WERI-Rb-1 (cell line): ENCODE measurements at regions not wholly inside any gene's neighbourhood (a gene's known extent, or its start where the extent isn't known, plus 50 kb on each side); places are given as distances from the start of the nearest gene placed in this dataset.

Source experiments
- DNase-seq: peaks from one replicate; pipeline ENCODE4 v3.0.0-alpha.2; 2020
- H3K27ac ChIP-seq: fragments of 250-450 bp; sonication (Bioruptor Pico); 2 replicates; pipeline ENCODE4 v1.5.1; 2020; ENCODE audit warnings: mild to moderate bottlenecking, moderate library complexity
- H3K27me3 ChIP-seq: fragments of 250-450 bp; sonication (Bioruptor Pico); 2 replicates; pipeline ENCODE4 v1.5.1; 2021; ENCODE audit warnings: mild to moderate bottlenecking, low read depth, moderate library complexity; ENCODE audit not compliant: insufficient read depth, severe bottlenecking
- H3K36me3 ChIP-seq: fragments of 250-450 bp; sonication (Bioruptor Pico); 2 replicates; pipeline ENCODE4 v1.5.1; 2020; ENCODE audit warnings: mild to moderate bottlenecking, moderate library complexity
- H3K4me3 ChIP-seq: 2 replicates; pipeline ENCODE4 v1.5.1; 2011; ENCODE audit warnings: low read depth, mild to moderate bottlenecking, control low read depth, low read length
- H3K9me3 ChIP-seq: fragments of 250-450 bp; sonication (Bioruptor Pico); 2 replicates; pipeline ENCODE4 v1.5.1; 2021; ENCODE audit warnings: mild to moderate bottlenecking, moderate library complexity; ENCODE audit not compliant: severe bottlenecking
- CTCF ChIP-seq: IDR thresholded peaks from 2 replicates; pipeline ENCODE4 v1.5.1; 2011; ENCODE audit warnings: low read depth, mild to moderate bottlenecking, control low read depth, inconsistent platforms, low read length

GRCh38 chr16:86800894-86801293, 222.5 kb downstream of the FOXL1 start:
- no peak overlapping the region for H3K4me3 ChIP-seq
- H3K36me3 ChIP-seq: no peaks in the 10 kb centered on the region
- H3K27me3 ChIP-seq: no peaks in the 10 kb centered on the region
- TF ChIP-seq CTCF: no peak
- H3K9me3 ChIP-seq: no peaks in the 10 kb centered on the region
- no peak for DNase-seq
- H3K27ac ChIP-seq: no peak overlapping the region

- TF ChIP-seq CTCF: no peak
- no peak for DNase-seq
- Histone ChIP-seq H3K36me3 (no peaks in the 10 kb centered on the region), H3K27ac (no peak overlapping the region), H3K27me3 (no peaks in the 10 kb centered on the region), H3K4me3 (no peak overlapping the region), H3K9me3 (no peaks in the 10 kb centered on the region)
Measured at GRCh38 chr16:86802013-86802412, 223.7 kb downstream of the FOXL1 start.

- TF ChIP-seq CTCF: no peak
- no peak overlapping the region for H3K4me3 ChIP-seq
- H3K36me3 ChIP-seq: no peaks in the 10 kb centered on the region
- H3K27me3 ChIP-seq: no peaks in the 10 kb centered on the region
- H3K27ac ChIP-seq: no peak overlapping the region
- DNase-seq: no peak
- no peaks in the 10 kb centered on the region for H3K9me3 ChIP-seq
Measured at GRCh38 chr16:86805188-86805587, 226.8 kb downstream of the FOXL1 start.

DNA sequence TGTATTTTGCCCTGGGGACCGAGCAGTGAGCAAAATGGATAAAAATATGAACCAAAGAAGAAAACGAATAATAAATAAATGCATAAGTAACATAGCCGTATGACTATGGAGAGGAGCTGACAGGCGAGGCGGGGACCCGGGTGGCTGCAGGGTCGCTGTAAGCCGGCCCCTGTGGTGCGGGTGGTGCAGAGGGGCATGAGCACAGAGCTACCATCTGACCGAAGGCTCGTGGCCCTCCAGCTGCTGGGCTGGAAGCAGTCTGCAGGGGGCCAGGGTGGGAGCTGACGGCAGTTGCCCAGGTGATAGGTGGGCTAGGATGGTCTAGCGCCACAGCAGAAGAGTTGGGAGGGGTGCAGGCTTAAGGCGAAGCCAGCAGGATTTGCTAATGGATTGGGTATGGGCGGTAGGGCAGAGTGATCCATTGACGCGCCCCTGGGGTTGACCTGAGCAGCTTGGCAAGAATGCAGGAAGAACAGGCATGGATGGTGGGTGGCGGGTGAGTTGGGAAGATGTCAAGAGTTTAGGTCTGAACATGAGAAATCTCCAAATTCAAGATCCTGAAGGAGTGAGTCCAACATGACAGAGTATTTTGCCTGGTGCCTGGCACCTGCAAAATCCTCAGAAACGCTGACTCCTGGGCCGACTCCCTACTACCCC, 228.0 kb downstream of the FOXL1 start:
- Histone ChIP-seq H3K27me3 (no peaks in the 10 kb centered on the region), H3K4me3 (no peak overlapping the region), H3K36me3 (no peaks in the 10 kb centered on the region), H3K27ac (no peak overlapping the region), H3K9me3 (no peaks in the 10 kb centered on the region)
- TF ChIP-seq CTCF: no peak
- DNase-seq: no peak

DNA sequence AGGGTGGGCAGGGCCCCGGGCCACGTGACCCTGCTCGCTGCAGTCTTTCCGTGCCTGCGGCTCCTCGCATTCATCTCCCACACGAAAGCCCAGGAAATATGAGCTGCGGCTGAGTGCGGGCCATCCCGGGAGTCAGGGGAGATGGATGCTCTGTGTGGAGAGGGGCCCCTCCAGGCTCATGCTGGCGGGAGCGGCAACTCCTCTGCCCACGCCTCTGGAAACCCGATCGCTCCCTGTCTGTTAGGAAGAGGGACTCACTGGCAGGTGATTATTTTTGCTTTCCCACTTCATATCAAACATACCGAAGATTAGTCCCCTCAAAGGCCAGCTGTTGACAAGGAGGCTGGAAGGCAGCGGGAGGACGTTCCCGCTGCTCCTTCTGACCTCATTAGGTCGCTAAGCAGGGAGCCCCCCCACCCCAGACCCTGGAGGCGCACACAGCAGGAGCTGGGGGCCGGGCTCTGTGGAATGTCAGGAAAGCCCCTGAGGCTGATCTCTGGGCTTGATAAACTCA, 228.5 kb downstream of the FOXL1 start:
- DNase-seq: no peak
- Histone ChIP-seq H3K4me3 (no peak overlapping the region), H3K9me3 (no peaks in the 10 kb centered on the region), H3K36me3 (no peaks in the 10 kb centered on the region), H3K27me3 (no peaks in the 10 kb centered on the region), H3K27ac (no peak overlapping the region)
- TF ChIP-seq CTCF: no peak
